ENCODE measurements at regions not wholly inside any gene's neighbourhood (a gene's known extent, or its start where the extent isn't known, plus 50 kb on each side); places are given as distances from the start of the nearest gene placed in this dataset.

- H3K4me3 Mint-ChIP-seq, result no peak overlapping the region
- H3K9me3 Mint-ChIP-seq, result peaks cover 0 to 3% (median 1%) of the 10 kb centered on the region in 7 donors
- no peak overlapping the region for H3K9ac ChIP-seq (ENCODE audit: insufficient read depth, low read length, poor library complexity, severe bottlenecking)
Measured at GRCh38 chr7:98459529-98459928, 58.6 kb upstream of the BAIAP2L1 start.

GRCh38 chr7:98458090-98458875 is 57.4 kb upstream of the BAIAP2L1 start:
- Histone ChIP-seq H3K36me3 (replicated peaks in 1 of 2; ENCODE audit: control insufficient read depth in 1 of 2, insufficient read depth in 2 of 2, low read length in 2 of 2) (no peaks in the 10 kb centered on the region), H3K27ac (ENCODE audit: low read depth in 1 of 2, low read length in 2 of 2) (no peak overlapping the region), H2AFZ (ENCODE audit: insufficient read depth, low read depth, low read length, poor library complexity, severe bottlenecking) (no peak overlapping the region), H3K27me3 (ENCODE audit: control insufficient read depth in 2 of 2, insufficient read depth in 2 of 2, low read length in 2 of 2) (no peaks in the 10 kb centered on the region), H3K9me3 (replicated peaks in 1 of 2; ENCODE audit: control insufficient read depth in 1 of 2, insufficient read depth in 1 of 2, low read length in 2 of 2) (peaks cover 0 to 1% of the 10 kb centered on the region in 2 donors), H4K20me1 (ENCODE audit: insufficient read depth, low read length) (no peaks in the 10 kb centered on the region), H3K4me2 (replicated peaks; ENCODE audit: extremely low read depth, low read length, poor library complexity, severe bottlenecking) (no peak overlapping the region), H3K4me3 (replicated peaks in 1 of 3; ENCODE audit: low read depth in 2 of 3, low read length in 3 of 3) (no peak overlapping the region), H3K4me1 (ENCODE audit: control insufficient read depth in 1 of 2, insufficient read depth in 2 of 2, low read length in 2 of 2) (no peaks in the 10 kb centered on the region), H3K9ac (ENCODE audit: insufficient read depth, low read length, poor library complexity, severe bottlenecking) (no peak overlapping the region), H3K79me2 (ENCODE audit: insufficient read depth, low read length) (no peaks in the 10 kb centered on the region)
- 90% methylated on average over 13 of the region's 16 CpGs for WGBS (ENCODE audit: insufficient coverage)
- H3K27me3 Mint-ChIP-seq (ENCODE audit: low read depth in 3 of 3), result peaks cover 0 to 5% (median 3%) of the 10 kb centered on the region in 3 donors
- H3K4me1 Mint-ChIP-seq, result no peaks in the 10 kb centered on the region
- DNase-seq, result no peak
- no peaks in the 10 kb centered on the region for H3K36me3 Mint-ChIP-seq
- TF ChIP-seq CTCF (IDR thresholded peaks at IDR 0.05), result no peak
- H3K27ac Mint-ChIP-seq, result no peak overlapping the region
- peaks cover 0 to 6% (median 5%) of the 10 kb centered on the region in 7 donors for H3K9me3 Mint-ChIP-seq
- H3K4me3 Mint-ChIP-seq, result no peak overlapping the region
- intact Hi-C loops (cut with micrococcal nuclease), result no loop called here

More at GRCh38 chr7:98459529-98459928, 58.6 kb upstream of the BAIAP2L1 start:
- H3K36me3 ChIP-seq (replicated peaks in 1 of 2; ENCODE audit: control insufficient read depth in 1 of 2, insufficient read depth in 2 of 2, low read length in 2 of 2), result no peaks in the 10 kb centered on the region
- H3K36me3 Mint-ChIP-seq, result no peaks in the 10 kb centered on the region
- H3K27me3 ChIP-seq (ENCODE audit: control insufficient read depth in 2 of 2, insufficient read depth in 2 of 2, low read length in 2 of 2), result no peaks in the 10 kb centered on the region
- no peaks in the 10 kb centered on the region for H3K4me1 ChIP-seq (ENCODE audit: control insufficient read depth in 1 of 2, insufficient read depth in 2 of 2, low read length in 2 of 2)
- H3K27ac Mint-ChIP-seq, result no peak overlapping the region
- H3K27me3 Mint-ChIP-seq (ENCODE audit: low read depth in 3 of 3), result peaks cover 0 to 6% (median 5%) of the 10 kb centered on the region in 3 donors
- H4K20me1 ChIP-seq (ENCODE audit: insufficient read depth, low read length), result no peaks in the 10 kb centered on the region
- no peak overlapping the region for H3K4me3 ChIP-seq (replicated peaks in 1 of 3; ENCODE audit: low read depth in 2 of 3, low read length in 3 of 3)
- intact Hi-C loops (cut with micrococcal nuclease), result no loop called here
- H2AFZ ChIP-seq (ENCODE audit: insufficient read depth, low read depth, low read length, poor library complexity, severe bottlenecking), result no peak overlapping the region
- H3K27ac ChIP-seq (ENCODE audit: low read depth in 1 of 2, low read length in 2 of 2), result no peak overlapping the region
- no peak overlapping the region for H3K4me2 ChIP-seq (replicated peaks; ENCODE audit: extremely low read depth, low read length, poor library complexity, severe bottlenecking)
- no peaks in the 10 kb centered on the region for H3K79me2 ChIP-seq (ENCODE audit: insufficient read depth, low read length)
- no peak for TF ChIP-seq CTCF (IDR thresholded peaks at IDR 0.05)
- H3K9me3 ChIP-seq (replicated peaks in 1 of 2; ENCODE audit: control insufficient read depth in 1 of 2, insufficient read depth in 1 of 2, low read length in 2 of 2), result no peaks in the 10 kb centered on the region
- WGBS (ENCODE audit: insufficient coverage), result 100% methylated on average over 1 of the region's 4 CpGs
- DNase-seq, result no peak
- no peaks in the 10 kb centered on the region for H3K4me1 Mint-ChIP-seq
